GM23338 (cell line): ENCODE measurements at regions not wholly inside any gene's neighbourhood (a gene's known extent, or its start where the extent isn't known, plus 50 kb on each side); places are given as distances from the start of the nearest gene placed in this dataset.

ENCODE experiments used
- ATAC-seq: fragments of 200-7000 bp; cut with Tn5 transposase; 3 replicates; pipeline ENCODE4 v1.9.1; 2020
- DNase-seq: peaks from one replicate; pipeline ENCODE4 v3.0.0-alpha.2; 2015; ENCODE audit warnings: low spot score
- H2AFZ ChIP-seq: fragments of 200-600 bp; sonication (generic); 2 replicates; pipeline ENCODE4 v1.8.0; 2016; ENCODE audit warnings: antibody characterized with exemption, mild to moderate bottlenecking, moderate library complexity
- H3F3A ChIP-seq: fragments of 200-600 bp; sonication (generic); replicated peaks from 2 replicates; pipeline ENCODE4 v1.8.0; 2017; ENCODE audit warnings: antibody characterized with exemption, mixed run types, low read depth
- H3K27ac ChIP-seq: fragments of 200-600 bp; sonication (generic); 2 replicates; pipeline ENCODE4 v1.6.1; 2016; ENCODE audit warnings: low read depth
- H3K27me3 ChIP-seq: fragments of 200-600 bp; sonication (generic); 2 replicates; pipeline ENCODE4 v1.8.0; 2016; ENCODE audit warnings: mild to moderate bottlenecking, mixed run types, moderate library complexity; ENCODE audit not compliant: insufficient read depth
- H3K36me3 ChIP-seq: fragments of 200-600 bp; sonication (generic); 2 replicates; pipeline ENCODE4 v1.8.0; 2016; ENCODE audit warnings: mild to moderate bottlenecking; ENCODE audit not compliant: insufficient read depth
- H3K4me1 ChIP-seq: fragments of 200-600 bp; sonication (generic); 2 replicates; pipeline ENCODE4 v1.8.0; 2016; ENCODE audit warnings: mild to moderate bottlenecking, moderate library complexity; ENCODE audit not compliant: insufficient read depth
- H3K4me2 ChIP-seq: fragments of 200-600 bp; sonication (generic); 2 replicates; pipeline ENCODE4 v1.7.1; 2017; ENCODE audit warnings: mixed run types
- H3K4me3 ChIP-seq: fragments of 200-600 bp; sonication (generic); 2 replicates; pipeline ENCODE4 v1.6.1; 2016; ENCODE audit warnings: mixed run types
- H3K79me2 ChIP-seq: fragments of 200-600 bp; sonication (generic); replicated peaks from 2 replicates; pipeline ENCODE4 v1.8.0; 2017; ENCODE audit warnings: mild to moderate bottlenecking; ENCODE audit not compliant: insufficient read depth
- H3K9me2 ChIP-seq: fragments of 200-600 bp; sonication (generic); 2 replicates; pipeline ENCODE4 v1.8.0; 2017; ENCODE audit not compliant: insufficient read depth
- H4K20me1 ChIP-seq: fragments of 200-600 bp; sonication (generic); replicated peaks from 2 replicates; pipeline ENCODE4 v1.8.0; 2017; ENCODE audit warnings: mild to moderate bottlenecking; ENCODE audit not compliant: insufficient read depth
- H3K27ac Mint-ChIP-seq: 2 replicates; pipeline ENCODE4 v1.8.0; 2020; ENCODE audit warnings: inconsistent platforms, mild to moderate bottlenecking, moderate library complexity, mixed read lengths
- H3K27me3 Mint-ChIP-seq: 3 replicates; pipeline ENCODE4 v1.8.0; 2022; ENCODE audit warnings: low read depth, mild to moderate bottlenecking, moderate library complexity, mixed read lengths, inconsistent platforms; ENCODE audit not compliant: insufficient read depth, poor library complexity
- H3K36me3 Mint-ChIP-seq: 3 replicates; pipeline ENCODE4 v1.8.0; 2021; ENCODE audit warnings: low read depth, mild to moderate bottlenecking, inconsistent platforms, moderate library complexity, mixed read lengths
- H3K4me1 Mint-ChIP-seq: 3 replicates; pipeline ENCODE4 v1.8.0; 2020; ENCODE audit warnings: mild to moderate bottlenecking, inconsistent platforms, mixed read lengths
- H3K4me3 Mint-ChIP-seq: 3 replicates; pipeline ENCODE4 v1.8.0; 2021; ENCODE audit warnings: moderate library complexity, mild to moderate bottlenecking, inconsistent platforms, mixed read lengths
- H3K9me3 Mint-ChIP-seq: 3 replicates; pipeline ENCODE4 v1.8.0; 2020; ENCODE audit warnings: moderate library complexity, mild to moderate bottlenecking, inconsistent platforms, mixed read lengths
- CREB1 ChIP-seq: fragments of 250-450 bp; sonication (Bioruptor Pico); IDR thresholded peaks from 2 replicates; pipeline ENCODE4 v1.5.0; 2020; ENCODE audit warnings: low read depth, mild to moderate bottlenecking, moderate library complexity
- CTCF ChIP-seq, 2 experiments: fragments of 200-600 bp in 1 of 2; sonication (generic) in 1 of 2; conservative IDR thresholded peaks; 2 replicates each; pipeline versions ENCODE4 v1.5.1 to v1.6.1; 2016 to 2017; ENCODE audit warnings: antibody characterized with exemption in 2 of 2, low read depth in 2 of 2, mild to moderate bottlenecking in 2 of 2, moderate library complexity in 1 of 2
- EZH2 ChIP-seq: fragments of 200-600 bp; sonication (generic); IDR thresholded peaks from one replicate; pipeline ENCODE4 v1.8.0; 2017; ENCODE audit warnings: antibody characterized with exemption, mild to moderate bottlenecking, low read depth; ENCODE audit not compliant: unreplicated experiment
- EZH2phosphoT487 ChIP-seq: fragments of 200-600 bp; sonication (generic); IDR thresholded peaks from one replicate; pipeline ENCODE4 v1.8.1; 2018; ENCODE audit warnings: antibody characterized with exemption; ENCODE audit not compliant: unreplicated experiment
- NANOG ChIP-seq: IDR thresholded peaks from 2 replicates; pipeline ENCODE4 v1.6.1; 2016; ENCODE audit warnings: antibody characterized with exemption, borderline replicate concordance
- STAT1 ChIP-seq: IDR thresholded peaks from one replicate; pipeline ENCODE4 v1.6.1; 2016; ENCODE audit warnings: antibody characterized with exemption; ENCODE audit not compliant: unreplicated experiment
- ZNF114 ChIP-seq: fragments of 250-450 bp; sonication (Bioruptor Pico); IDR thresholded peaks from 2 replicates; pipeline ENCODE4 v1.5.0; 2020; ENCODE audit warnings: mild to moderate bottlenecking, moderate library complexity
- ZNF331 ChIP-seq: fragments of 250-450 bp; sonication (Bioruptor Pico); IDR thresholded peaks from 2 replicates; pipeline ENCODE4 v1.5.0; 2020; ENCODE audit warnings: low read depth, mild to moderate bottlenecking, moderate library complexity

- H3K27ac Mint-ChIP-seq, result no peak overlapping the region
- Histone ChIP-seq H2AFZ (0 out of 2 replicates have a peak overlapping the region, but pooled peaks have one; percentile 5), H3F3A (no peaks in the 10 kb centered on the region), H3K9me2 (no peaks in the 10 kb centered on the region; the same call in 1 of the 2 replicates), H3K36me3 (no peaks in the 10 kb centered on the region), H3K27me3 (no peaks in the 10 kb centered on the region), H3K27ac (no peak overlapping the region), H4K20me1 (no peaks in the 10 kb centered on the region), H3K79me2 (no peaks in the 10 kb centered on the region), H3K4me1 (no peaks in the 10 kb centered on the region), H3K4me2 (no peak overlapping the region), H3K4me3 (no peak overlapping the region)
- H3K4me1 Mint-ChIP-seq, result no peaks in the 10 kb centered on the region
- H3K9me3 Mint-ChIP-seq, result peaks cover 3% of the 10 kb centered on the region
- DNase-seq (peak; percentile 49), ATAC-seq (peak; percentile 66)
- H3K4me3 Mint-ChIP-seq, result no peak overlapping the region
- H3K27me3 Mint-ChIP-seq, result peaks cover 3% of the 10 kb centered on the region
- TF ChIP-seq CTCF (conservative IDR thresholded peaks at IDR 0.05; ENCODE audit: low read depth in 2 of 2) (peak; percentile 36 to 57), EZH2phosphoT487 (no peak), NANOG (no peak)
- H3K36me3 Mint-ChIP-seq, result no peaks in the 10 kb centered on the region
Observed at GRCh38 chr2:238974501-238975166, 126.7 kb downstream of the TWIST2 start.

GRCh38 chr2:238975408-238975807 lies 127.5 kb downstream of the TWIST2 start:
- DNase-seq, result no peak

More at GRCh38 chr2:238975408-238975807, 127.5 kb downstream of the TWIST2 start:
- H3K4me3 ChIP-seq, result no peak overlapping the region
- no peaks in the 10 kb centered on the region for H3K36me3 Mint-ChIP-seq
- no peaks in the 10 kb centered on the region for H3F3A ChIP-seq
- H3K4me1 Mint-ChIP-seq, result no peaks in the 10 kb centered on the region
- H4K20me1 ChIP-seq, result no peaks in the 10 kb centered on the region
- H3K27me3 ChIP-seq, result no peaks in the 10 kb centered on the region
- no peak overlapping the region for H2AFZ ChIP-seq
- no peak overlapping the region for H3K27ac ChIP-seq
- H3K27me3 Mint-ChIP-seq, result peaks cover 3% of the 10 kb centered on the region
- no peaks in the 10 kb centered on the region for H3K4me1 ChIP-seq
- H3K4me2 ChIP-seq, result no peak overlapping the region
- H3K9me3 Mint-ChIP-seq, result peaks cover 6% of the 10 kb centered on the region
- no peak for ATAC-seq
- H3K79me2 ChIP-seq, result no peaks in the 10 kb centered on the region
- TF ChIP-seq ZNF114 (CRISPR knock-in tag) (no peak), STAT1 (no peak), ZNF331 (no peak), CREB1 (CRISPR knock-in tag) (no peak), CTCF (conservative IDR thresholded peaks at IDR 0.05; ENCODE audit: low read depth in 2 of 2) (no peak), EZH2 (no peak)
- no peak overlapping the region for H3K4me3 Mint-ChIP-seq
- H3K36me3 ChIP-seq, result no peaks in the 10 kb centered on the region
- H3K9me2 ChIP-seq, result no peaks in the 10 kb centered on the region; the same call in 1 of the 2 replicates
- H3K27ac Mint-ChIP-seq, result no peak overlapping the region
